Heart right ventricle (tissue), 16 donors: ENCODE measurements at regions not wholly inside any gene's neighbourhood (a gene's known extent, or its start where the extent isn't known, plus 50 kb on each side); places are given as distances from the start of the nearest gene placed in this dataset.

Source experiments
- ATAC-seq, 8 donors: fragments of 200-7000 bp; cut with Tn5 transposase; one replicate each; pipeline ENCODE4 v1.9.1; 2020; ENCODE audit warnings: mild to moderate bottlenecking in 8 of 8, moderate library complexity in 8 of 8, moderate number of reproducible peaks in 1 of 8
- DNase-seq, 2 donors: peaks; one replicate each; pipeline ENCODE4 v3.0.0-alpha.2; 2020
- H3K27ac ChIP-seq, 10 donors: fragments of 200-600 bp; sonication (generic) in 2 of 10; one replicate each; pipeline versions ENCODE4 v1.5.0 to v1.8.0; 2020 to 2022; ENCODE audit warnings: mild to moderate bottlenecking in 3 of 10
- H3K27me3 ChIP-seq, 7 donors: fragments of 200-600 bp; one replicate each; pipeline ENCODE4 v1.8.0; 2021 to 2022; ENCODE audit warnings: mild to moderate bottlenecking in 2 of 7
- H3K36me3 ChIP-seq, 9 donors: fragments of 200-600 bp; sonication (generic) in 1 of 9; one replicate each; pipeline versions ENCODE4 v1.5.0 to v1.8.0; 2020 to 2022; ENCODE audit warnings: mild to moderate bottlenecking in 2 of 9
- H3K4me1 ChIP-seq, 9 donors: fragments of 200-600 bp; sonication (generic) in 1 of 9; one replicate each; pipeline versions ENCODE4 v1.5.0 to v1.8.0; 2020 to 2022; ENCODE audit warnings: mild to moderate bottlenecking in 4 of 9
- H3K4me3 ChIP-seq, 10 donors: fragments of 200-600 bp; sonication (generic) in 2 of 10; one replicate each; pipeline versions ENCODE4 v1.5.0 to v1.8.0; 2020 to 2022; ENCODE audit warnings: mild to moderate bottlenecking in 7 of 10, moderate library complexity in 2 of 10
- H3K9me3 ChIP-seq, 11 donors: fragments of 200-600 bp in 10 of 11; sonication (generic) in 2 of 11; one replicate each; pipeline versions ENCODE4 v1.5.0 to v1.8.0; 2013 to 2022; ENCODE audit warnings: mild to moderate bottlenecking in 2 of 11, control low read depth in 1 of 11, moderate library complexity in 1 of 11
- WGBS, 2 donors: extraction: QIAGEN DNeasy Blood & Tissue Kit; methylation state at CpG; one replicate each; pipeline ENCODE4 v1.1.7; 2013; ENCODE audit warnings: inconsistent platforms in 1 of 2; 5-methylcytosine and 5-hydroxymethylcytosine counted together
- intact Hi-C, 10 donors: fragments of 100-400 bp; cut with DNase I; formaldehyde crosslinking; loops; one replicate each; pipeline versions ENCODE4 v1.11.1 to v1.14.2; 2022
- TF ChIP-seq, protein P1 (sequence below), 9 donors: fragments of 200-600 bp; sonication (generic) in 2 of 9; IDR thresholded peaks; one replicate each; pipeline versions ENCODE4 v1.5.0 to v1.8.0; 2021 to 2022; ENCODE audit warnings: antibody characterized with exemption in 9 of 9, mild to moderate bottlenecking in 5 of 9, moderate library complexity in 1 of 9
- donor health status: Arrhythmogenic right ventricular cardiomyopathy.
- donor health status: ischemic (EF 13 %, LVEDD 7.1; RV severe dilation, severe dysfunction).
- donor health status: healthy with polysubstance abuse.
- donor health status: DM: no; HTN: yes; CAD: no.
- donor health status: DM: no; HTN: no; CAD: no.
- donor health status: ischemic (EF 25% LVEDD 6.9; RV normal size, moderate dysfunction).
- donor health status: ischemic (EF 25% LVEDD 5.7; RV mildly dilated, moderate dysfunction).
- donor health status: healthy.
- donor health status: DM: yes; HTN: yes; CAD: no.
- donor health status: Ischemic cardiomyopathy.
- donor health status: ischemic (EF 35%, LVEDD 5.7; RV mildly dilated, moderate dysfunction).
- donor health status: nonischemic (EF 11% LVEDD 7.7; RV severe dilation, severe dysfunction).
- donor health status: DM: yes; HTN: yes; CAD: no.
- donor health status: PGD.
- donor health status: ischemic (EF 29% LVEDD 5.4; RV normal size, mild dysfunction).
- donor health status: nonischemic (EF 23%, LVEDD 6.1; RV moderate dilation, normal function).

DNA sequence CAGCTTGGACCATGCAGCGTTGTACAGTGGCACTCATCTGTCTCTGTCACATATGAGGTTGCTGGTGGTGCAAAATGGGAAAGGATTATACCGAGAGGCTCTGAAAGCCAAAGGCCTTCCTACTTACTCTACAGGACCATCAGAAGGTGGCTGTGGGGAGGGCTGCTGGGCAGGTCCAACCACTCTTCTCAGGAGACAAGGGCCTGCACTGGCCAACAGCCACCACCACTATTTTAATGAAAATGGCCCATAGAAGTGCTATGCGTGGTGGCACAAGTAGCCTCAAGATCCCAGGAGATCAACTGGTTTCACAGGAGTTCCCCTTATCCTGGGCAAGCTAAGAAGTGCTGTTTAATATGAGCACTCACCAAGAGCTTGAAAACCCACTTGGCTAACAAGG, 52.3 kb downstream of the MRPL57 start:
- H3K9me3 ChIP-seq: no peaks in the 10 kb centered on the region
- intact Hi-C loops: no loop called here
- no peaks in the 10 kb centered on the region for H3K27me3 ChIP-seq
- ATAC-seq (no peak), DNase-seq (no peak)
- H3K36me3 ChIP-seq: no peaks in the 10 kb centered on the region
- peaks cover 0 to 12% (median 0%) of the 10 kb centered on the region in 9 donors for H3K4me1 ChIP-seq
- WGBS, 2 donors: 89 to 96% methylated on average over 3 of the region's 3 CpGs
- H3K27ac ChIP-seq: no peak overlapping the region
- TF ChIP-seq, protein P1, sequence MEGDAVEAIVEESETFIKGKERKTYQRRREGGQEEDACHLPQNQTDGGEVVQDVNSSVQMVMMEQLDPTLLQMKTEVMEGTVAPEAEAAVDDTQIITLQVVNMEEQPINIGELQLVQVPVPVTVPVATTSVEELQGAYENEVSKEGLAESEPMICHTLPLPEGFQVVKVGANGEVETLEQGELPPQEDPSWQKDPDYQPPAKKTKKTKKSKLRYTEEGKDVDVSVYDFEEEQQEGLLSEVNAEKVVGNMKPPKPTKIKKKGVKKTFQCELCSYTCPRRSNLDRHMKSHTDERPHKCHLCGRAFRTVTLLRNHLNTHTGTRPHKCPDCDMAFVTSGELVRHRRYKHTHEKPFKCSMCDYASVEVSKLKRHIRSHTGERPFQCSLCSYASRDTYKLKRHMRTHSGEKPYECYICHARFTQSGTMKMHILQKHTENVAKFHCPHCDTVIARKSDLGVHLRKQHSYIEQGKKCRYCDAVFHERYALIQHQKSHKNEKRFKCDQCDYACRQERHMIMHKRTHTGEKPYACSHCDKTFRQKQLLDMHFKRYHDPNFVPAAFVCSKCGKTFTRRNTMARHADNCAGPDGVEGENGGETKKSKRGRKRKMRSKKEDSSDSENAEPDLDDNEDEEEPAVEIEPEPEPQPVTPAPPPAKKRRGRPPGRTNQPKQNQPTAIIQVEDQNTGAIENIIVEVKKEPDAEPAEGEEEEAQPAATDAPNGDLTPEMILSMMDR (IDR thresholded peaks at IDR 0.05): no peak
- no peak overlapping the region for H3K4me3 ChIP-seq

DNA sequence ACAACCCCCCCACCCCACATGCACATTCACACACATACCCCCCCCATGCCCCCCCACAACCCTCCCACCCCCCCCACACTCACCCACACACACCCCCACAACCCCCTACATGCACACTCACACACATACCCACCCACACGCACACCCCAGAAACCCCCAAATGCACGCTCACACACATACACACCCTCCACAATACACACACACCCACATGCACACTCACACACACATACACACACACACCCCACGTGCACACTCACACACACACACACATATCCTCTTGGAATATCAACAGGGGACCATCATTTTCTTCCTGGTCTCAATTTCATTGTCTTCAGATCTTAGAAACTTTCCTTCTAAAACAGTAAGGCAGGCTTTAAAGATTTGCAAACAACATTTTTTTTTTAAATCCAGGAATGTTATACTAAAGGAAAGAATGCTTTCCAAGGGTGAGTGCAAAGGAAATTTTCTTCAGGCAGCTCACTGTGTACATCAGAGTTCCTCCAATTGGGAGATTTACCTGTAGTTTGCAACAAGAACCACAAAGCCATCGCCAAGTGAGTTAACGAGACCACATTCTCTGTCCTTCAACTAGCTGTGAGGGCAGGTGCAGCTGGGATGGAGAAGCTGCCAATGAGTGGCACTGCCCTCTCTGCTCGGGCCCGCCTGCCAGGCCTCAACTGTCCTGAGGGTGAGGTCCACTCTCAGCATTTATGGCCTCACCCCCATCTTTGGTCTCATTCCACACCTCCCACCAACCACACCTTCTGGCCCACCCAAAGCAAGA, 53.0 kb downstream of the MRPL57 start:
- H3K36me3 ChIP-seq: no peaks in the 10 kb centered on the region
- intact Hi-C loops: no loop called here
- 95 to 96% methylated on average over 7 of the region's 7 CpGs for WGBS, 2 donors
- no peaks in the 10 kb centered on the region for H3K9me3 ChIP-seq
- no peak overlapping the region for H3K4me3 ChIP-seq
- peaks cover 0 to 18% (median 0%) of the 10 kb centered on the region in 9 donors for H3K4me1 ChIP-seq
- no peak for ATAC-seq
- H3K27me3 ChIP-seq: no peaks in the 10 kb centered on the region
- TF ChIP-seq, protein P1 (IDR thresholded peaks at IDR 0.05): no peak
- DNase-seq: no peak
- no peak overlapping the region for H3K27ac ChIP-seq

DNA sequence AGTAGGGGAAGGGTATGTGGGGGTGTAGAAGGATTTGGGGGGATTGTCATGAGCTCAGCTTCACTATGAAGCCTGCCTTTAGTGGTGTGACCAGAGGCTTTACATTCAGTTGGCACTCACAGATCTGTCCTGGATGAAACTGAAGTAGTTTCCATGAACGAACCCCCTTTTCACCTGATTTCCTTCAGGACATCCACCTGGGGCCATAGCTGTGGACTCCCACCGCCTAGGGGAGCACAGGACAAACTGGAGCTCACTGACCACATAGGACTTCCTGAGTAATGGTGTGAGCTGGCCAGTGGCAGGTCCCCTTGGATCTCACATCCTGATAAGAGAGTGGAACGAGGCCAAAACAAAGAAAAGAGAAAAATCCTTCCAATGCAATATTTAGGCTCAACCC, 54.1 kb downstream of the MRPL57 start:
- H3K36me3 ChIP-seq: no peaks in the 10 kb centered on the region
- H3K27ac ChIP-seq: no peak overlapping the region
- H3K27me3 ChIP-seq: no peaks in the 10 kb centered on the region
- no peak for ATAC-seq
- H3K4me1 ChIP-seq: peaks cover 0 to 23% (median 0%) of the 10 kb centered on the region in 9 donors
- 49 to 53% methylated on average over 3 of the region's 3 CpGs for WGBS, 2 donors
- TF ChIP-seq, protein P1 (IDR thresholded peaks at IDR 0.05): no peak
- intact Hi-C loops: no loop called here
- H3K9me3 ChIP-seq: no peaks in the 10 kb centered on the region
- H3K4me3 ChIP-seq: no peak overlapping the region
- no peak for DNase-seq

DNA sequence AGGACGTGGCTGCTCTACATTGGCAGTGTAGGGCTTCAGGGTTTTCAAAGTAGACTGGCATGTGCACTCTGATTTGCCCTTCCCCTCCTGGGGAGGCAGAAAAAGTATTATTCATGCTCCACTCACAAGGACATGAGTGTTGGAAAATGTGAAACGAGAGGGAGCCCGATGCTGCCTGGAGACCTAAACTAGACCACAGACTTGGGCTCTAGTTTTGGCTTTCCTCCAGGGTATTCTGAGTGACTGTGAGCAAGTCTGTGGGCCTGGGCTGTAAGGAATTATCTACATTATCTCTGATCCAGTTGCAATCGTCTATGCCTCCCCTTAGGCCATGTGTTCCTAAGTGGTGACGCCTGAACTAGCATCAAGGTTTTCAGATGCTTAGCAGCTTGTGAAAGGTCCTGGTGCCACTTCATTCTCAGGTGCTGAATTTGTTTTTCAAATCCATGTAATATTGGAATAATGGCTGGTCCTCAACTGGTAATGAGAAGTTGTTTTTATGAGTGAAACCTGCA, 55.0 kb downstream of the MRPL57 start:
- Histone ChIP-seq H3K9me3 (no peaks in the 10 kb centered on the region), H3K27ac (no peak overlapping the region), H3K36me3 (no peaks in the 10 kb centered on the region), H3K4me1 (peaks cover 0 to 23% (median 0%) of the 10 kb centered on the region in 9 donors), H3K27me3 (no peaks in the 10 kb centered on the region), H3K4me3 (no peak overlapping the region)
- intact Hi-C loops: no loop called here
- TF ChIP-seq, protein P1 (IDR thresholded peaks at IDR 0.05): no peak
- no peak for DNase-seq
- ATAC-seq: no peak
- 73% methylated on average over 5 of the region's 5 CpGs for whole genome bisulfite sequencing, 2 donors
